ENCODE measurements at regions not wholly inside any gene's neighbourhood (a gene's known extent, or its start where the extent isn't known, plus 50 kb on each side); places are given as distances from the start of the nearest gene placed in this dataset.

DNA sequence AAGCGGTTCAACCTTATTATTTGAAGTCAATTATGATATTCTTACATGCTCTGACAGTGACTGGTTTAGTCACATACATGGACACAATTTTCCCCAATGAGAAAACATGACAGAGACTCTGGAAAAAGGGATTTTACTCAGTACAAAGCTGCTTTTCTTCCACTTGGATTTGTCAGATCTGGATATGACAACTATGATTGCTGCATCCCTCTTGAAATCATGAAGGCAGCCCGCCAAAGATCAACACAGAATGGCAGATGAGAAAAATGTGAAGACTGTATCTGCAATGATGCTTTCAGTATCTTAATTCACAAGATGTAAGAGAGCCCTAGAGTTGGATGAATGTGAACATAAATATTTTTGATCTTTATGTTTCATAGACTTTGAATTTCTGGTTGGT is 439.6 kb downstream of the CDH8 start:
- no peak for DNase-seq (ENCODE audit: low spot score)

DNA sequence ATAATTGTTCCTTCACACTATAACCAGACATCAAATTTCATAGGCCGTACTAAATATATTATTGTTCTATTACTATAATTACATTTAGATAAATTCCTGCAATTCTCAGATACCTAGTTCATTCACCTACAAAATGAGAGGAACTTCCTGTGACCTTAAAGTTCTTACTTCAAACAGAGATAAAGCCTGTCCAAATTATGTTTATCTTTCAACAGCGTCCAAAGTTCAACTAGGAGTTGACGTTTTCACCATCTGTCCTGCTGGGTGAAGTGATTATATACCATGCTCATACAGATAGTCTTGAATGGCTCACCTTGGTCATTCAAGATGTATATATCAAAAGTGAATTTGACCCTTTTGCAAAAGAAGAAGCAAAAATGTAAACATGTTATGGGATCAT is 440.6 kb downstream of the CDH8 start:
- no peak for DNase-seq (ENCODE audit: low spot score)

DNA sequence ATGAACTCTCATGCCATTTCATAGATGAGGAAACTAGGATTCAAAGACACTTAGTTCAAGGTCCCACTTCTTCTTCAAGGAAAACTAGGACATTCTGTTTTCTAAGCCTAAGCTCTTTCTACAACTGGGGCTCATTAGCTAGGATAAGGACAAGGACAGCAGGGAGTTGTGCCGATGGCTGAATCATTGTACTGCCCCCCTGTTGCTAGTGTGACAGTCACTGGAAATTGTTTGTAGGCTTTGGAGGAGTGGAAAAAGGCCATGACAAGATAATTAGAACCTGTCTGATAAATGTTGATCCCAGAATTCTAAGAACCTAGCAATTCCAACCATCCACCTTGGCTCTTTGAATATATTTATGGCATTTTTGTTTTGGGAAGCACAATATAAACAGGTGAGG is 445.7 kb downstream of the CDH8 start:
- DNase-seq (ENCODE audit: low spot score) = no peak

DNA sequence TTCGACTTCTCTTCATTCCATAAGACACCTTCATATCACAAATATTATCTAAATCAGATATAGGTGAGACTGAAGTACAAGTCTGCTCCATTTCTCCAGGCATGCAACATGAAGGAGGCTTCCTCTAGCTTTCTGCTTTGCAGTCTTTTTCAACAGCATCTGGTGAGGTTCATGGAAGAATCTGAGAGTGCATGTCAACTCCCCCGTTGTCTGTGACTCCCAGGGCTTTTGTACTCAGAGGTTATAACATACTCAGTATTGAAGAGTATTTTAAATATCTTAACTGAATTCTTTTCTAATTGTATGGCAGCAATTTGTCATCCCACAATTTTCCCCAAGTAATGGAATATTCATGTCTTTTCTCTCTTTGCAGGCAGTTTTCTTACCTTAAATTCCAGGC is 448.7 kb downstream of the CDH8 start:
- no peak for DNase-seq (ENCODE audit: low spot score)

DNA sequence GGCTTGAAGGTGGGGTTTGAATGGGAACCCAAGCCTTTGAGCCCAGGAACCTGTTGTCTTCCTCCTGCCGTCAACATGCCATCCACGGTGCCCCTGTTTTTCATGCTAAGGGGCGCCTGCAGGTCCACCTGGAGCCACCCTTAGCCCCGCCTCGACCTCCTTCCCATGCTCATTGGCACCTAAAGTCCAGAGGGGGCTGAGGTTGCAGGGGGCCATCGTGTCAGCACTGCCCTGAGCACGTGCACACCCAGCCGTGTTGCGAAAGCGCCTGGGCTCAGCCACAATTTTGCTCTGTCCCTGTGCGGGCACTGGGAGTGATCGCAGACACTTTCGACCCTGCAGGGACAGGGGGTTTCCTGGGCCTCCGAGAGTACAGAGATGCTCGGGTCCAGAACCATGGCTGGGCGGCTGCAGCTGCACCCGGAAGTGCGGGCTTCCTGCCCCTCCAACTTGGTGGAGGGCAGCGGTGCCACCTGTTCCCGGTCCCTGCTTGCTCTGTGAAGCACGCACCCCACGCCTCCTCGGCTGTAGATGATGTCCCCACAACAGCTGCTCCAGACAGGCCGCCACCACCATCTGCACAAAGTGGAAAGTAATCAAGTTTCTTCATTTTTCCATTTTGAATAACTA is 454.7 kb downstream of the CDH8 start:
- no peak for DNase-seq (ENCODE audit: low spot score)

DNA sequence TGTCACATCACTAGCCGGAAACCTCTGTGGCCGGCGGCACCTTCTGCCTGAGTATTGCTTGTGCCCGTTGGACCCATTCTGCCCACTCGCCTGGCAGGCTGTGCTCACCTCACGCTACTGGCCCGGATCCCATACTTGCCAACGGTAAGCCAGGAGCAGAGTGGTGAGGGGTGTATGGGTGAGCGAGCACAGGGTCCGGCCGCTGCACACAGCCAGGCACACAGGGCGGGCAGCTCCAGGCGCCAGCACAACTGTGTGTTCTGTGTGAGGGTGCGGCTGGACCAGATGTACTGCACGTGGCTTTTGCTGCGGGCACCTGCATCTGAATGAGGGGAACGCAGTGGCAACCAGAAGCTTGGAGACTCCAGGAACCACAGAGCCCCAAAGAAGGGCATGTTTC is 455.7 kb downstream of the CDH8 start:
- no peak for DNase-seq (ENCODE audit: low spot score)

DNA sequence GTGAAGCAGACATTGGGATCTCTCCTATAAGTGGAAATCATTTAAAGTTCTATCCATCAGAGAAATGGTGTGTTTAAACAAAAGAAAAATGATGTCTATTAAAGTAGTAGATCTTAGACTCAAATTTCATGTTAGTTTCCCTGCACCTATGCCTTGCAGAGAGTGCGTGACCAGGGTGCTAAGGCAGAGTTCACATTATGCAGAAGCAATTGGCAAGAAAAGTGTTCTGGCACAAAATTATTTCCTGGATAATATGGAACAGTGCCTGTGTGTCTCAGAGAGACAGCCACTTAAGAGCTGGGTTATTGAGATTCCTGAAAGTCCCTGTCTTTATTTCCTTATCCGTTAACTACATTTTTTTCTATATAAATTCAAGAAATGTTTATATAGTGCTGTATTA is 457.0 kb downstream of the CDH8 start:
- peak; percentile 23 for DNase-seq (ENCODE audit: low spot score)

DNA sequence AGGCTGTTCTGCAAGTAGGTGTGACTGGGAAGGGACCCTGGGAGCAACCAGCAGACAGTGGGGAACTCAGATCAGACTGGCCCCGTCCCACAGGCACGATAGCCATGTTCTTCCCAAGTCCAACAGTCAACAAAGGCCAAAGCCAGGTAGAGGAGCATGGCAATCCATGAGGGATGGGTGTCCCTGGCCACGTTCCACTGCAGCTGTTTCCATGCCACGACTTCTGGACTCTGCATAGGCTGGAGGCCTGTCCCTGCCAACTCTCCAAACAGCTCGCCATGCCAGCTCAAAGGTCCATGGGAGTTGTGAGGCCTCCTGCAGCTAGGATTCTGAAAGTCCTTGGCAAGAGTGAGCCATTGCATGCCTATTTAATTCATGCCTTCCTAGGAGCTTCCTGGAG is 459.8 kb downstream of the CDH8 start:
- no peak for DNase-seq (ENCODE audit: low spot score)

DNA sequence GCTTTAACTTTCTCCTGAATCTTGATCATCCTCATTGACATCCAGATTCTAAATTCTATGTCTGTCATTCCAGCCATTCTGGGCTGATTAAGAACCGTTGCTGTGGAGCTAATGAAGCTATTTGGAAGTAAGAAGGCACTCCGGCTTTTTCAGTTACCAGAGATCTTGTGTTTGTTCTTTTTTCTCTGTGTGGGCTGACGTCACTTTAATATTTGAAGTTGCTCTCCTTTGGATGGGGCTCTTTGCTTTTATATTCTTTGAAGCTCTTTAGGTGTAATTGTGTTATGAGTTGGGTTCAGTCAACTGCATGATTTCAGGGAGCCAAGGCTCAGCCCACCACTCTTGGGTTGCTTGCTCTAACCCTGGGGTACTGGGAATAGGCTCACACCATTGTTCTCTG is 460.6 kb downstream of the CDH8 start:
- no peak for DNase-seq (ENCODE audit: low spot score)

DNA sequence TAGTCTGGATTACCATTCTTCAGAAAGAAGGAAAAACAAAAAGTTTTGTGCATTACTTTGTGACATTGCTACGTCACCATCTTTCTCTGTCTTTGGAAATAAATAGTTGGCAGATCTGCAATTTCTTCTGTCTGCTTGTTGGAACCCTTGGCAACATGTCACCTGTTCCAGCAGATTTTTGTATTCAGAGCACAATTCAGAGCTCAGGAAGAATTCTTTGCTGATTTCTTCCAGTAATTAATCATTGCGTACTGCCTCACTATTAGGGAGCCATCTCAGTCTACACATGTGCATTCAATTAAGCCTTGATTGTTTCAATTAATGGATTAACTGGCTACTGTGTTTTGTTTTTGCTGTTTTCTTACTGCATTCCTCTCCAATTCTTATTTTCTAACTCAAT is 467.2 kb downstream of the CDH8 start:
- DNase-seq (ENCODE audit: low spot score) = no peak

DNA sequence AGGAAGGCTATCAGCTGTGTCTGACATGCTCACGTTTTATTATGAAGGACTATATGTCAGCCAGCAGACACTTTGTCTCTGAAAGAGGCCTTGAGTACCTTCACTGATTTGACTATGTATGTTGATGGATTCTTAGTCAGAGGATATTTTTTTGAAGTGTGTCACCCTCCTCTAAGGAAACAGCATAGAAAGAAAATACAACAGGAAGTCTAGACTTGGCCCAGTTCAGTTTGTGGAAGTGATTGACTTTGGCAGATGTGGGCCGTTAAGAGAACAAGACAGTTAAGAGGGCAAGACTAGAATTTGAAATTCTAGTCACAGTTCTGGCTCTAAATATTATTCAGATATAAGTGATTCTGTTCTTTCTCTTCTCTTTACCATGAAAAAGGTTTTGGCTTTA is 471.5 kb downstream of the CDH8 start:
- no peak for DNase-seq (ENCODE audit: low spot score)

DNA sequence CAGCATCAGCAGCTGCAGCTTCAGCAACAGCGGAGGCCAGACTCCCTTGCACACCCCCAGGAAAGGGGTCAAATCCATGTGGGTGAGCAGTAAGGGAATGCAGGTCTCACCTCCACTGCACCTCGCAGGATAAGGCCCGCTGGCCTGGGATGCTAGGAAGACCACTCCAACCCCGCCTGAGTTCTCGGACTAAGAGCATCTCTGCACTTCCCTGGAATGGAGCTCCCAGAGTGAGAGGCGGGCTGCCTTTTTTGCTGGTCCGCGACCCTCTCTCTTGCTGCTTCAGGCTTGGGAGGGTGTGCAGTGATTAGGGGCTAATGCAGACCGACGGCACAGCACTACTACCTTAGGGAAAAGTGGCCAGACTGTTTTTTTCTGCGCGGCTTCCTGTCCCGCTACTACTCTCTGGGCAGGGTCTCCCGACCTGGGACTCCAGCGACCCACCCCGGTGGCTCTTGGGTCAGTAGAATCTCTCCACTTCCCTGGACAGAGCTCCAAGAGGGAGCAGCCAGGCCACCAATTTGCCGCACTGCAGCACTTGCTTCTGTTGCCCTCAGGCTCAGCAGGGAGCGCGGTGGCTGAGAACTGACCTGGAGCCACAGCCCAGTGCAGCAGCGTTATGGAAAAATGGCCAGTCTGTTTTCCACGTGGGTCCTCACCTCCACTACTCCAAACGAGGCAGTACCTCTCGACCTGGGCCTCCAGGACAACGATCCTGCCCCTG is 480.4 kb downstream of the CDH8 start:
- DNase-seq (ENCODE audit: low spot score) = no peak

DNA sequence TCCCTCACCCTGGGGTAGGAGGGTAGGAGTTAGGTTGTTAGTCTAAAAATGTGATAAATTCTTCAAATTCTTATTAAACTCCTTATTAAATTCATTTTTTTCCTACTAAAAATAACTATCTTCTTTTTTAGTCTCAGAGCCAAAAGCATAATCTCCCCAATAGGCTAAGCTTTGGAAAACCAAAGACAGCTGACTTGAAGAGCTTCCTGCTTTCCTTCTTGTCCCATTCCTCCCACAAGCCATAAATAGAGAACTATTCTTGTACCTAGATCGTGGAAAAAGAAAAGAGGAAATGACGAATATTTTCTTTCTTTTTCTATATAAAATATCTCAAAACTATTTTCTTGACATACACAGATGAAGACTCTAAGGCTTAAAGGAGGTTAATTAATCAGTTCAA is 486.9 kb downstream of the CDH8 start:
- no peak for DNase-seq (ENCODE audit: low spot score)

DNA sequence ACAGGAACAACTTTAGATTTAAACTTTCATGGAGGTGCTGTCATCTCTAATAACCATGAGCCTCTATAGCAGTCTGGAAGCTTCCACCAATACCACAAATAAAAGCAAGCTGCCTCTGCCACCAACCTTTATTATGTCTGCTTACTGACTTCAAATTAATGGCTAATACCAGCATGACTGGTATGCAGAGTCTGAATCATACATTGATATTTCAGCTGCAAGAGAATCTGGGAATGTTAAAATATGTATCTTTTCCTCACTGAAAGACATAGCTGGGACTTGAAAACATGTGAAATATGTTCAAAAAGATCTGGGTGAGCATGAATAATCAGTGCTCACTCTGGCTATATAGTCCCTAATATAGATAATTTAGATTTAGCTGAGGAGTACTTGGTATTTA is 488.6 kb downstream of the CDH8 start:
- no peak for DNase-seq (ENCODE audit: low spot score)

DNA sequence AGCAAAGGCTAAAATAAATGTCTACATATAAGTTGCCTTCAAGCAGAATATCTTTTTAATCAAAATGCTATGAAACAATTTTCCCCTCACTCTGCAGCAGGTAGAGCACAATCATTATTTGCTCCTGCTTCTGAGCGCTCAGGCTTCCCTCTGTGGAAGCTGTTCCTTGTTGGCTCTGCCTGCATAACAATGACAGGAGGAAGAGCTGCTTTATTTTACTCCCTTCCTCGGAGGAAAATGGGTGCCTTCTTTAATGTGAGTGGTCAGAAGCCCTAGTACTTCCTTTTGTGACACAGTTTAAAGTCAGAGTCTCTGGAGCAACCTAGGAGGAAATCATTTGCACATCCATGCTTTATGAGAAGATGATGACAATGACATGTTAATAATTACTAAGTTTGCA is 492.1 kb downstream of the CDH8 start:
- DNase-seq (ENCODE audit: low spot score) = no peak

DNA sequence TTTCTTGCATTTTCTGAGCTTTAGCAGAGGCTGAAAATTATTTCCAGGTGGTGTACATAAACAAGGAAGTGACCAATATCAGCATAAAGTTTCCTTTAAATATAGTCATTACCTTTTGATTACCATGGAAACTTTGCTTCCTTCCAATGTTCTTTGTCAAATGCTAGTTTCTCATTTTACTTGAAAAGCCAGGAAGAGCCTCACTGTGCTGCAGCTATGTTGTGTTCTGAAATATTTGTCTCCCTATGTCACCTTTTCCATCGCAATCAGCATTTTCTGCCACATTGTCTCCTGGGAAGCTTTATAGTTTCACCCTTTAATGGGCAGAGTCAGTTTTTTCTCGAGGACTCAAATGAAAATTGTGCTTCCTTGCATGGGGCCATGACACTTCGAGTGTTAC is 496.0 kb downstream of the CDH8 start:
- no peak for DNase-seq (ENCODE audit: low spot score)

DNA sequence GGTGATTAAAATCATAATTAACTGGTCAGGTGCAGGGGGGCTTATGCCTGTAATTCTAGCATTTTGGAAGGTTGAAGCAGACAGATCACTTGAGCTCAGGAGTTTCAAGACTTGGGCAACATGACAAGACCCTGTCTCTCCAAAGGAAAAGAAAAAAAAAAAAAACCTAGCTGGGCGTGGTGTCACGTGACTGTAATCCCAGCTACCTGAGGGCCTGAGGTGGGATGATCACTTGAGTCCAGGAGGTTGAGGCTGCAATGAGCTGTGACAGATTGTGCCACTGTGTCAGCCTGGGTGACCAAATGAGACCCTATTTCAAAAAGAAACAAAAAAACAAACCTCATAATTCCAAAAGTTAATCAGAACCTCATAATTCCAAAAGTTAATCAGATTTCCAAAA is 505.5 kb downstream of the CDH8 start:
- no peak for DNase-seq (ENCODE audit: low spot score)

DNA sequence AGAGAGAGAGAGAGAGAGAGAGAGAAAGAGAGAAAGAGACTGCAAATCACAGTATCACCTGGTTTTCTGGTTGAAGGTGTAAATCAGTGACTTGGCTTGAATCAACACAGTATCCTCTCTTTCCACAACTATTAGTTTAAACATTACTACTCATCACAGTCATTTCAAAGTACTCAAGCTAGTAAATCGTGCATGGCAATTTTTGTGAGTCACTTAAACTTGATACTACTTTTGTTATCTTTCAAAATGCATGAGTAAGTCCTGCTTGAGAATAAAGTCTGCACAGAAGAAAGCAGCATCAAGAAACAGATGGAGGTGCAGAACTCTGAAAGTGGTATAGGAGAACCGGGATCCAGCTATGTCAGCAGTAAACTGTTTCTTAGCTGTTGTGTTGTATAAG is 535.4 kb downstream of the CDH8 start:
- no peak for DNase-seq (ENCODE audit: low spot score)

DNA sequence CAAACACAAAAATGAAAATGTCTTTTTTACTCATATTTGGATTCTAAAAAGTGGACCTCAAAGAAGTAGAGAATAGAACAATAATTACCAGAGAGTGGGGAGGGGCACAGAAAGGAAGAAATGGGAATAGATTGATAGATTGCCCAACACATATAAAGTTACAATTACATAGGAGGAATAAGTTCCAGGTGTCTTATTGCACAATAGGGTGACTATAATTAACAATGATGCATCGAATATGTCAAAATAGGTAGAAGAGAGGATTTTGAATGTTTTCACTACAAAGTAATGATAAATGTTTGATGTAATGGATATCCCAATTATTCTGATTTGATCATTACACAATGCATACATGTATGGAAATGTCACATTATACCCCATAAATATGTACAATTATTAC is 556.0 kb downstream of the CDH8 start:
- no peak for DNase-seq (ENCODE audit: low spot score)

DNA sequence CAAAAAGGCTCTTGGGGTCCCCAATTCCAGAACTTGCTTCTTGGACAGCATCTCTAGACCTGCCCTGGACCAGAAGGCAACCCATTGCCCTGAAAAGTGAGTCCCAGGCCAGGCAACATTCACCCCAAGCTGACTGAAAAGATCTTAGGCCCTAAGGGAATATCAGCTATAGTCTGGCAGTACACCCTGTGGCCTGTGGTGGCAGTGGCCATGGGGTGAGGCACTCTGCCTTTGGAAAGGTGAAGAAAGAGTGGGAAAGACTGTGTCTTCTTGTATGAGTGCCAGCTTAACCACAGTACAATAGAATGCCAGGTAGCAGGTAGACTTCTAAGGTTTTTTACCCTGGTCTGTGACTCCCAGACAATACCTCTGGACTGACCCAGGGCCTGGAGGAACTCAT is 564.5 kb downstream of the CDH8 start:
- DNase-seq (ENCODE audit: low spot score) = no peak

DNA sequence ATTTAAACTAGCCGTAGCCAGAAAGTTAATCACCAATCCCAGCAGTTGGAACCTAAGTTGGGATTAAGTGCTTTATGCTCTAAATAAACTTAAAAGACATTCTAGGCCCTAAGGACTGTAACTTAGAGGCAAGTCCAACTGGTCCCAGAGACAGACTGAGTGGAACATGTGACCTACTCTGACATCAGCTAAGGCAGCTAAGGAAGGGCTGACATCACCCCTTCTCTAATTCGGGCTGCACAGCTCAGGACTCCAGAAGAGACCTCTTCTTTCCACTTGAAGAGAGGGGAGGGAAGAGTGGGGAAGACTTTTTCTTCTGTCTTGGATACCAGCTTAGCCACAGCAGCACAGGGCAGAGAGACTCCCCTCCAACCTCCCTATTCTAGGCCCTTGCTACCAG is 565.2 kb downstream of the CDH8 start:
- DNase-seq (ENCODE audit: low spot score) = no peak

DNA sequence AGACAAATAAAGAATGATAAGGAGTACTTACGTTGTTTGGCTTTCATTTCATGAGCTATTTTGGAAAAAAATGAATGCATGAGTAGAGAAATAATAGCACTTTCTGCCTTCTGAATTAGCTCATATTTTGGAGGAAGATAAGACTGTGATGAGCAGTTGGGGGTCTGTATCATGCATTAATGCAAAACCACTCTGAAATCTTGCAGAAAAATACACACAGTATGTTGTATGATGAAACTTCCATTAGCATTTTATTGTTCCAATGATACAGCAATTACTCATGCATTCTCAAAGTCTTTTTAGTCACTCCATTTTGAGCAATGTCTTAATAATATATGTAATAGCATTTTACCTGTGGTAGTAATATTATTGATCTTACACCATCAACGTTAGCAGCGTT is 571.0 kb downstream of the CDH8 start:
- no peak for DNase-seq (ENCODE audit: low spot score)

DNA sequence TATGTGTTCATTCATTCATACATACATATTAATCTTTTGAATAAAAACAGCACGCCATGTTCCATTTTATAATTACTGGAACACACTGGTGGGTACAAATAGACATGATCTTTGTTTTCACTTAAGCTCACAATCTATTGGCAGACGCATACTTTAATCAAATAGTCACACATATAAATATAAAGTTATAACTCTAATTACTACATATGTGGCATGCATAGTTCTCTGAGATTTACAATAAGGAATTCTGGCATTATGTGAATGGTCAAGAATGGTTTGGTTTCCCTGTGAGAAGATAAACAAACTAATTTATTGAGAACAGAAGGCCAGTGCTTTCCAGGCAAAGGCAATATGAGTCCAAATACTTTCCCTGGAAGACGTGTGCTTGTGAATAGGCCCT is 576.2 kb downstream of the CDH8 start:
- no peak for DNase-seq (ENCODE audit: low spot score)

DNA sequence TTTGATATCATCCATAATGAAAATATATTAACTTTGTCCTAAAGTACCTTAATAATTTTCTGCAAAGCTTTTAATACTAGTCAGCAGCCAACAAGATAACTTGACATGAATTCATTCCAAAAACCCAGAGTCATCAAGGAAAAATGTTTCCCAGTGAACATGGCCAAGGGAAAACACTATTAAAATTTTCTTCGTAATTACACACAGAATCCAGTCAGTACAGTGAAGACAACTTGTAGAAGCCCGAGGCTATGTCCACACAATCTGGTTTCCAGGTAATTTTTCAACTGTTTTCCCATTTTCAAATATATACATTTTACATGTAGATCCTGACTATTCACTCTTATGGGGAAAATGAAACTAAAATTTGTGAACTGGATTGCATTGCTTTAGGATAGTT is 600.9 kb downstream of the CDH8 start:
- no peak for DNase-seq (ENCODE audit: low spot score)

Measured in Ammon's horn (tissue), 1 donor.